ENCODE measurements at regions not wholly inside any gene's neighbourhood (a gene's known extent, or its start where the extent isn't known, plus 50 kb on each side); places are given as distances from the start of the nearest gene placed in this dataset.
"Not testable (repeated sequence)": the region's sequence is repeated elsewhere in the genome, so short reads cannot be mapped to it uniquely, and the experiment has no call there.

- FAIRE-seq (no peak), DNase-seq (ENCODE audit: insufficient read length) (no peak)
- no peak for TF ChIP-seq POLR2AphosphoS5 (IDR thresholded peaks at IDR 0.05; ENCODE audit: low read depth, low read length)
- TF ChIP-seq TAF1 (IDR thresholded peaks at IDR 0.05; ENCODE audit: borderline replicate concordance, low read depth, low read length) = no peak
- TF ChIP-seq POLR2A (IDR thresholded peaks at IDR 0.05; ENCODE audit: low read depth, low read length) = no peak
Measured at GRCh38 chr16:54985156-54985555, 54.5 kb downstream of the IRX5 start.

GRCh38 chr16:54985668-54986067 lies 55.0 kb downstream of the IRX5 start:
- no peak for FAIRE-seq
- DNase-seq (ENCODE audit: insufficient read length) = no peak
- TF ChIP-seq POLR2AphosphoS5 (IDR thresholded peaks at IDR 0.05; ENCODE audit: low read depth, low read length) = no peak
- TF ChIP-seq POLR2A (IDR thresholded peaks at IDR 0.05; ENCODE audit: low read depth, low read length) = no peak
- no peak for TF ChIP-seq TAF1 (IDR thresholded peaks at IDR 0.05; ENCODE audit: borderline replicate concordance, low read depth, low read length)

- TF ChIP-seq TAF1 (IDR thresholded peaks at IDR 0.05; ENCODE audit: borderline replicate concordance, low read depth, low read length) = no peak
- TF ChIP-seq POLR2AphosphoS5 (IDR thresholded peaks at IDR 0.05; ENCODE audit: low read depth, low read length) = no peak
- no peak for TF ChIP-seq POLR2A (IDR thresholded peaks at IDR 0.05; ENCODE audit: low read depth, low read length)
- FAIRE-seq = no peak
- DNase-seq (ENCODE audit: insufficient read length) = no peak
Measured at GRCh38 chr16:54986409-54986808, 55.7 kb downstream of the IRX5 start.

- no peak for TF ChIP-seq POLR2AphosphoS5 (IDR thresholded peaks at IDR 0.05; ENCODE audit: low read depth, low read length)
- TF ChIP-seq POLR2A (IDR thresholded peaks at IDR 0.05; ENCODE audit: low read depth, low read length) = no peak
- no peak for TF ChIP-seq TAF1 (IDR thresholded peaks at IDR 0.05; ENCODE audit: borderline replicate concordance, low read depth, low read length)
- FAIRE-seq = no peak
- no peak for DNase-seq (ENCODE audit: insufficient read length)
Measured at GRCh38 chr16:54987081-54987480, 56.4 kb downstream of the IRX5 start.

GRCh38 chr16:54991525-54991924 lies 60.9 kb downstream of the IRX5 start:
- no peak for FAIRE-seq
- no peak for DNase-seq (ENCODE audit: insufficient read length)
- no peak for TF ChIP-seq POLR2AphosphoS5 (IDR thresholded peaks at IDR 0.05; ENCODE audit: low read depth, low read length)
- no peak for TF ChIP-seq TAF1 (IDR thresholded peaks at IDR 0.05; ENCODE audit: borderline replicate concordance, low read depth, low read length)
- TF ChIP-seq POLR2A (IDR thresholded peaks at IDR 0.05; ENCODE audit: low read depth, low read length) = no peak

- FAIRE-seq; DNase-seq (ENCODE audit: insufficient read length): not testable (repeated sequence)
Measured at GRCh38 chr16:54991946-54992345, 61.3 kb downstream of the IRX5 start.

GRCh38 chr16:54993106-54993895 lies 62.6 kb downstream of the IRX5 start:
- no peak for DNase-seq (ENCODE audit: insufficient read length)
- FAIRE-seq = no peak
- no peak for TF ChIP-seq TAF1 (IDR thresholded peaks at IDR 0.05; ENCODE audit: borderline replicate concordance, low read depth, low read length)
- no peak for TF ChIP-seq POLR2A (IDR thresholded peaks at IDR 0.05; ENCODE audit: low read depth, low read length)
- TF ChIP-seq POLR2AphosphoS5 (IDR thresholded peaks at IDR 0.05; ENCODE audit: low read depth, low read length) = no peak

GRCh38 chr16:54996186-54996585 lies 65.5 kb downstream of the IRX5 start:
- no peak for FAIRE-seq
- no peak for DNase-seq (ENCODE audit: insufficient read length)
- TF ChIP-seq POLR2AphosphoS5 (IDR thresholded peaks at IDR 0.05; ENCODE audit: low read depth, low read length) (no peak), TAF1 (IDR thresholded peaks at IDR 0.05; ENCODE audit: borderline replicate concordance, low read depth, low read length) (no peak), POLR2A (IDR thresholded peaks at IDR 0.05; ENCODE audit: low read depth, low read length) (no peak)

GRCh38 chr16:54998834-54999233 lies 68.2 kb downstream of the IRX5 start:
- FAIRE-seq = no peak
- no peak for DNase-seq (ENCODE audit: insufficient read length)
- no peak for TF ChIP-seq TAF1 (IDR thresholded peaks at IDR 0.05; ENCODE audit: borderline replicate concordance, low read depth, low read length)
- no peak for TF ChIP-seq POLR2AphosphoS5 (IDR thresholded peaks at IDR 0.05; ENCODE audit: low read depth, low read length)
- no peak for TF ChIP-seq POLR2A (IDR thresholded peaks at IDR 0.05; ENCODE audit: low read depth, low read length)

GRCh38 chr16:54999481-54999880 lies 68.8 kb downstream of the IRX5 start:
- no peak for FAIRE-seq
- DNase-seq (ENCODE audit: insufficient read length) = no peak
- TF ChIP-seq POLR2A (IDR thresholded peaks at IDR 0.05; ENCODE audit: low read depth, low read length) (no peak), TAF1 (IDR thresholded peaks at IDR 0.05; ENCODE audit: borderline replicate concordance, low read depth, low read length) (no peak), POLR2AphosphoS5 (IDR thresholded peaks at IDR 0.05; ENCODE audit: low read depth, low read length) (no peak)

GRCh38 chr16:55000595-55000994 lies 69.9 kb downstream of the IRX5 start:
- no peak for TF ChIP-seq POLR2AphosphoS5 (IDR thresholded peaks at IDR 0.05; ENCODE audit: low read depth, low read length)
- TF ChIP-seq TAF1 (IDR thresholded peaks at IDR 0.05; ENCODE audit: borderline replicate concordance, low read depth, low read length) = no peak
- TF ChIP-seq POLR2A (IDR thresholded peaks at IDR 0.05; ENCODE audit: low read depth, low read length) = no peak
- FAIRE-seq (no peak), DNase-seq (ENCODE audit: insufficient read length) (no peak)

- no peak for FAIRE-seq
- no peak for TF ChIP-seq TAF1 (IDR thresholded peaks at IDR 0.05; ENCODE audit: borderline replicate concordance, low read depth, low read length)
- no peak for TF ChIP-seq POLR2A (IDR thresholded peaks at IDR 0.05; ENCODE audit: low read depth, low read length)
- no peak for TF ChIP-seq POLR2AphosphoS5 (IDR thresholded peaks at IDR 0.05; ENCODE audit: low read depth, low read length)
Measured at GRCh38 chr16:55001931-55002330, 71.3 kb downstream of the IRX5 start.

More at GRCh38 chr16:55001931-55002330, 71.3 kb downstream of the IRX5 start:
- DNase-seq (ENCODE audit: insufficient read length) = no peak

Data from GM12892 (cell line).